GM23338 (cell line): ENCODE measurements at regions not wholly inside any gene's neighbourhood (a gene's known extent, or its start where the extent isn't known, plus 50 kb on each side); places are given as distances from the start of the nearest gene placed in this dataset.

Experiments used
- ATAC-seq: fragments of 200-7000 bp; cut with Tn5 transposase; 3 replicates; pipeline ENCODE4 v1.9.1; 2020
- DNase-seq: peaks from one replicate; pipeline ENCODE4 v3.0.0-alpha.2; 2015; ENCODE audit warnings: low spot score
- H2AFZ ChIP-seq: fragments of 200-600 bp; sonication (generic); 2 replicates; pipeline ENCODE4 v1.8.0; 2016; ENCODE audit warnings: antibody characterized with exemption, mild to moderate bottlenecking, moderate library complexity
- H3F3A ChIP-seq: fragments of 200-600 bp; sonication (generic); replicated peaks from 2 replicates; pipeline ENCODE4 v1.8.0; 2017; ENCODE audit warnings: antibody characterized with exemption, mixed run types, low read depth
- H3K27ac ChIP-seq: fragments of 200-600 bp; sonication (generic); 2 replicates; pipeline ENCODE4 v1.6.1; 2016; ENCODE audit warnings: low read depth
- H3K27me3 ChIP-seq: fragments of 200-600 bp; sonication (generic); 2 replicates; pipeline ENCODE4 v1.8.0; 2016; ENCODE audit warnings: mild to moderate bottlenecking, mixed run types, moderate library complexity; ENCODE audit not compliant: insufficient read depth
- H3K36me3 ChIP-seq: fragments of 200-600 bp; sonication (generic); 2 replicates; pipeline ENCODE4 v1.8.0; 2016; ENCODE audit warnings: mild to moderate bottlenecking; ENCODE audit not compliant: insufficient read depth
- H3K4me1 ChIP-seq: fragments of 200-600 bp; sonication (generic); 2 replicates; pipeline ENCODE4 v1.8.0; 2016; ENCODE audit warnings: mild to moderate bottlenecking, moderate library complexity; ENCODE audit not compliant: insufficient read depth
- H3K4me2 ChIP-seq: fragments of 200-600 bp; sonication (generic); 2 replicates; pipeline ENCODE4 v1.7.1; 2017; ENCODE audit warnings: mixed run types
- H3K4me3 ChIP-seq: fragments of 200-600 bp; sonication (generic); 2 replicates; pipeline ENCODE4 v1.6.1; 2016; ENCODE audit warnings: mixed run types
- H3K79me2 ChIP-seq: fragments of 200-600 bp; sonication (generic); replicated peaks from 2 replicates; pipeline ENCODE4 v1.8.0; 2017; ENCODE audit warnings: mild to moderate bottlenecking; ENCODE audit not compliant: insufficient read depth
- H3K9me2 ChIP-seq: fragments of 200-600 bp; sonication (generic); 2 replicates; pipeline ENCODE4 v1.8.0; 2017; ENCODE audit not compliant: insufficient read depth
- H4K20me1 ChIP-seq: fragments of 200-600 bp; sonication (generic); replicated peaks from 2 replicates; pipeline ENCODE4 v1.8.0; 2017; ENCODE audit warnings: mild to moderate bottlenecking; ENCODE audit not compliant: insufficient read depth
- H3K27ac Mint-ChIP-seq: 2 replicates; pipeline ENCODE4 v1.8.0; 2020; ENCODE audit warnings: inconsistent platforms, mild to moderate bottlenecking, moderate library complexity, mixed read lengths
- H3K27me3 Mint-ChIP-seq: 3 replicates; pipeline ENCODE4 v1.8.0; 2022; ENCODE audit warnings: low read depth, mild to moderate bottlenecking, moderate library complexity, mixed read lengths, inconsistent platforms; ENCODE audit not compliant: insufficient read depth, poor library complexity
- H3K36me3 Mint-ChIP-seq: 3 replicates; pipeline ENCODE4 v1.8.0; 2021; ENCODE audit warnings: low read depth, mild to moderate bottlenecking, inconsistent platforms, moderate library complexity, mixed read lengths
- H3K4me1 Mint-ChIP-seq: 3 replicates; pipeline ENCODE4 v1.8.0; 2020; ENCODE audit warnings: mild to moderate bottlenecking, inconsistent platforms, mixed read lengths
- H3K4me3 Mint-ChIP-seq: 3 replicates; pipeline ENCODE4 v1.8.0; 2021; ENCODE audit warnings: moderate library complexity, mild to moderate bottlenecking, inconsistent platforms, mixed read lengths
- H3K9me3 Mint-ChIP-seq: 3 replicates; pipeline ENCODE4 v1.8.0; 2020; ENCODE audit warnings: moderate library complexity, mild to moderate bottlenecking, inconsistent platforms, mixed read lengths
- EZH2 ChIP-seq: fragments of 200-600 bp; sonication (generic); IDR thresholded peaks from one replicate; pipeline ENCODE4 v1.8.0; 2017; ENCODE audit warnings: antibody characterized with exemption, mild to moderate bottlenecking, low read depth; ENCODE audit not compliant: unreplicated experiment
- EZH2phosphoT487 ChIP-seq: fragments of 200-600 bp; sonication (generic); IDR thresholded peaks from one replicate; pipeline ENCODE4 v1.8.1; 2018; ENCODE audit warnings: antibody characterized with exemption; ENCODE audit not compliant: unreplicated experiment
- NANOG ChIP-seq: IDR thresholded peaks from 2 replicates; pipeline ENCODE4 v1.6.1; 2016; ENCODE audit warnings: antibody characterized with exemption, borderline replicate concordance
- POLR2AphosphoS5 ChIP-seq: IDR thresholded peaks from 2 replicates; pipeline ENCODE4 v1.6.1; 2016; ENCODE audit warnings: antibody characterized with exemption, low read depth
- STAT1 ChIP-seq: IDR thresholded peaks from one replicate; pipeline ENCODE4 v1.6.1; 2016; ENCODE audit warnings: antibody characterized with exemption; ENCODE audit not compliant: unreplicated experiment
- ZNF114 ChIP-seq: fragments of 250-450 bp; sonication (Bioruptor Pico); IDR thresholded peaks from 2 replicates; pipeline ENCODE4 v1.5.0; 2020; ENCODE audit warnings: mild to moderate bottlenecking, moderate library complexity
- ZNF331 ChIP-seq: fragments of 250-450 bp; sonication (Bioruptor Pico); IDR thresholded peaks from 2 replicates; pipeline ENCODE4 v1.5.0; 2020; ENCODE audit warnings: low read depth, mild to moderate bottlenecking, moderate library complexity
- ZNF462 ChIP-seq: fragments of 250-450 bp; sonication (Bioruptor Pico); IDR thresholded peaks from 2 replicates; pipeline ENCODE4 v1.5.0; 2020; ENCODE audit warnings: mild to moderate bottlenecking, moderate library complexity
- TF ChIP-seq, protein P1 (sequence below): IDR thresholded peaks from 2 replicates; pipeline ENCODE4 v1.6.1; 2016; ENCODE audit warnings: antibody characterized with exemption

DNA sequence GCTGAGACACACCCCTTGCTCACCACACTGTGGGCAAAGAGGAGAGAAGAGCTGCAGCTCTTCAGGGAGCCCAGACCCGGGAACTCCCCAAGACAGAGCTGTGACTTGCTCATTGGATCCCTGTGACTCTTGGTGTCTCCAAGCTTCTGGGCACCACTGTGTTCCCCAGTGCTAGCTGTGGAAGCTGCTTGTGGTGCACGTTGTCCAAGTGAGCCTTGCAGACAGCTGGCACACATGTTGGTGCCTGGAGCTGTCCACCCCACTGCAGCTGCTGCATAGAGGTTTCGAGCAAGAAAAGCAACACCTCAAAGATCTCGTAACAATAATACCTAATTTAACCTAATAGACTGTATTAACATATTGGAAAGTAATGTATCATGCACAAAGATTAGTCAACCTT, 1089.3 kb downstream of the PCDH18 start (continued):
- no peak for TF ChIP-seq ZNF462 (CRISPR knock-in tag)
- TF ChIP-seq EZH2phosphoT487: no peak
- TF ChIP-seq NANOG: no peak
- no peak for TF ChIP-seq ZNF331

GRCh38 chr4:136442447-136442846, 1089.8 kb downstream of the PCDH18 start:
- Histone ChIP-seq H3K4me2 (no peak overlapping the region), H3K79me2 (no peaks in the 10 kb centered on the region), H3F3A (no peaks in the 10 kb centered on the region), H2AFZ (no peak overlapping the region), H3K36me3 (no peaks in the 10 kb centered on the region), H4K20me1 (no peaks in the 10 kb centered on the region), H3K4me3 (no peak overlapping the region), H3K9me2 (no peaks in the 10 kb centered on the region), H3K4me1 (no peaks in the 10 kb centered on the region), H3K27ac (no peak overlapping the region), H3K27me3 (no peaks in the 10 kb centered on the region)
- Mint-ChIP-seq H3K27me3 (no peaks in the 10 kb centered on the region), H3K27ac (no peak overlapping the region), H3K36me3 (peaks cover 9% of the 10 kb centered on the region), H3K4me3 (no peak overlapping the region), H3K4me1 (no peaks in the 10 kb centered on the region), H3K9me3 (peaks cover 10% of the 10 kb centered on the region)
- no peak for DNase-seq
- ATAC-seq: no peak
- TF ChIP-seq, protein P1, sequence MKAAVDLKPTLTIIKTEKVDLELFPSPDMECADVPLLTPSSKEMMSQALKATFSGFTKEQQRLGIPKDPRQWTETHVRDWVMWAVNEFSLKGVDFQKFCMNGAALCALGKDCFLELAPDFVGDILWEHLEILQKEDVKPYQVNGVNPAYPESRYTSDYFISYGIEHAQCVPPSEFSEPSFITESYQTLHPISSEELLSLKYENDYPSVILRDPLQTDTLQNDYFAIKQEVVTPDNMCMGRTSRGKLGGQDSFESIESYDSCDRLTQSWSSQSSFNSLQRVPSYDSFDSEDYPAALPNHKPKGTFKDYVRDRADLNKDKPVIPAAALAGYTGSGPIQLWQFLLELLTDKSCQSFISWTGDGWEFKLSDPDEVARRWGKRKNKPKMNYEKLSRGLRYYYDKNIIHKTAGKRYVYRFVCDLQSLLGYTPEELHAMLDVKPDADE: no peak
- TF ChIP-seq NANOG: no peak
- TF ChIP-seq POLR2AphosphoS5: no peak
- no peak for TF ChIP-seq ZNF462 (CRISPR knock-in tag)
- no peak for TF ChIP-seq ZNF331
- TF ChIP-seq ZNF114 (CRISPR knock-in tag): no peak
- TF ChIP-seq STAT1: no peak
- no peak for TF ChIP-seq EZH2
